Natural killer cell (primary cell): ENCODE measurements at regions not wholly inside any gene's neighbourhood (a gene's known extent, or its start where the extent isn't known, plus 50 kb on each side); places are given as distances from the start of the nearest gene placed in this dataset.

ENCODE experiments used
- ATAC-seq, 3 donors: fragments of 150-1000 bp in 2 of 3; fragments of 200-7000 bp in 1 of 3; cut with Tn5 transposase; 1 replicate in 1 of 3; 2 replicates in 2 of 3; pipeline ENCODE4 v1.10.0; 2021; ENCODE audit warnings: mild to moderate bottlenecking in 2 of 3, moderate library complexity in 2 of 3
- DNase-seq, 2 donors: peaks; one replicate each; pipeline versions ENCODE4 v3.0.0 to v3.0.0-alpha.2; 2013 to 2021; ENCODE audit warnings: mixed read lengths in 1 of 2
- H3K27ac ChIP-seq: one replicate; pipeline ENCODE4 v1.5.1; 2013; ENCODE audit warnings: mild to moderate bottlenecking, low read length
- H3K27me3 ChIP-seq: one replicate; pipeline ENCODE4 v1.6.1; 2013; ENCODE audit warnings: low read length; ENCODE audit not compliant: control insufficient read depth, insufficient read depth
- H3K36me3 ChIP-seq: one replicate; pipeline ENCODE4 v1.6.1; 2013; ENCODE audit warnings: low read length; ENCODE audit not compliant: control insufficient read depth, insufficient read depth
- H3K4me1 ChIP-seq: one replicate; pipeline ENCODE4 v1.6.1; 2013; ENCODE audit warnings: low read length; ENCODE audit not compliant: control insufficient read depth, insufficient read depth
- H3K4me3 ChIP-seq: one replicate; pipeline ENCODE4 v1.5.1; 2013; ENCODE audit warnings: low read length
- H3K9me3 ChIP-seq: one replicate; pipeline ENCODE4 v1.6.1; 2013; ENCODE audit warnings: low read length; ENCODE audit not compliant: control insufficient read depth, insufficient read depth
- H3K27ac Mint-ChIP-seq, 2 donors: one replicate each; pipeline ENCODE4 v1.8.0; 2022; ENCODE audit warnings: mild to moderate bottlenecking in 2 of 2, mixed read lengths in 2 of 2, moderate library complexity in 1 of 2
- H3K27me3 Mint-ChIP-seq, 2 donors: one replicate each; pipeline ENCODE4 v1.8.0; 2022; ENCODE audit warnings: low read depth in 2 of 2, mixed read lengths in 2 of 2
- H3K36me3 Mint-ChIP-seq: one replicate; pipeline ENCODE4 v1.8.0; 2022; ENCODE audit warnings: mixed read lengths
- H3K4me1 Mint-ChIP-seq, 2 donors: one replicate each; pipeline ENCODE4 v1.8.0; 2022; ENCODE audit warnings: mixed read lengths in 2 of 2
- H3K4me3 Mint-ChIP-seq: one replicate; pipeline ENCODE4 v1.8.0; 2022; ENCODE audit warnings: mild to moderate bottlenecking, moderate library complexity, mixed read lengths
- H3K9me3 Mint-ChIP-seq, 2 donors: one replicate each; pipeline ENCODE4 v1.8.0; 2022; ENCODE audit warnings: mixed read lengths in 2 of 2
- WGBS: methylation state at CpG from one replicate; pipeline ENCODE4 v1.1.7; 2013; ENCODE audit warnings: missing lambda C conversion rate; ENCODE audit not compliant: insufficient coverage; 5-methylcytosine and 5-hydroxymethylcytosine counted together
- intact Hi-C: fragments of 100-400 bp; cut with micrococcal nuclease; formaldehyde crosslinking; loops from one replicate; pipeline ENCODE4 v1.14.2; 2022
- TF ChIP-seq, protein P1 (sequence below): fragments of 200-600 bp; IDR thresholded peaks from one replicate; pipeline ENCODE4 v1.8.0; 2022; ENCODE audit warnings: antibody characterized with exemption

DNA sequence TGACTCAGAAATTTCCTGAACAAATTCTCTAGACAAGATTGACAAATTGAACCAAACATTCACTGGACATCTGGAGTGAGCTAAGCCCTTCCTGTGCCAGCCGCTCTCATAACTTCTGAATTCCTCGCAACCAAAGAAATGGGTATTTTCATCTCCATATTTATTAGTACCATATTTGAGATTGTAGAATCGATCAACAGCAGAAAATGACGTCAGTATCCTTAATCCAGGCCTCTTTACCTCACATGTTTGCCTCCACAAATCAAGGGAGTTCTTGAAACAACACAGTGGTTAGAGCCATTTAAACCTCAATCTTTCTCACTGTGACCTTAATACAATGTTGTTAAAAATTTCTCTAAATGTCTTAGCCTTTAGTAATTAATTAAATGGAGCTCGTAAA, 735.6 kb upstream of the SORCS1 start:
- Mint-ChIP-seq H3K36me3 (no peaks in the 10 kb centered on the region), H3K27ac (no peak overlapping the region), H3K4me3 (no peak overlapping the region), H3K9me3 (peaks cover 4 to 6% of the 10 kb centered on the region in 2 donors), H3K27me3 (no peaks in the 10 kb centered on the region), H3K4me1 (no peaks in the 10 kb centered on the region)
- WGBS = 95% methylated on average over 4 of the region's 5 CpGs
- Histone ChIP-seq H3K36me3 (no peaks in the 10 kb centered on the region), H3K4me1 (no peaks in the 10 kb centered on the region), H3K27ac (no peak overlapping the region), H3K4me3 (no peak overlapping the region), H3K9me3 (no peaks in the 10 kb centered on the region), H3K27me3 (no peaks in the 10 kb centered on the region)
- TF ChIP-seq, protein P1, sequence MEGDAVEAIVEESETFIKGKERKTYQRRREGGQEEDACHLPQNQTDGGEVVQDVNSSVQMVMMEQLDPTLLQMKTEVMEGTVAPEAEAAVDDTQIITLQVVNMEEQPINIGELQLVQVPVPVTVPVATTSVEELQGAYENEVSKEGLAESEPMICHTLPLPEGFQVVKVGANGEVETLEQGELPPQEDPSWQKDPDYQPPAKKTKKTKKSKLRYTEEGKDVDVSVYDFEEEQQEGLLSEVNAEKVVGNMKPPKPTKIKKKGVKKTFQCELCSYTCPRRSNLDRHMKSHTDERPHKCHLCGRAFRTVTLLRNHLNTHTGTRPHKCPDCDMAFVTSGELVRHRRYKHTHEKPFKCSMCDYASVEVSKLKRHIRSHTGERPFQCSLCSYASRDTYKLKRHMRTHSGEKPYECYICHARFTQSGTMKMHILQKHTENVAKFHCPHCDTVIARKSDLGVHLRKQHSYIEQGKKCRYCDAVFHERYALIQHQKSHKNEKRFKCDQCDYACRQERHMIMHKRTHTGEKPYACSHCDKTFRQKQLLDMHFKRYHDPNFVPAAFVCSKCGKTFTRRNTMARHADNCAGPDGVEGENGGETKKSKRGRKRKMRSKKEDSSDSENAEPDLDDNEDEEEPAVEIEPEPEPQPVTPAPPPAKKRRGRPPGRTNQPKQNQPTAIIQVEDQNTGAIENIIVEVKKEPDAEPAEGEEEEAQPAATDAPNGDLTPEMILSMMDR = no peak
- DNase-seq (no peak), ATAC-seq (no peak)
- intact Hi-C loops = no loop called here

DNA sequence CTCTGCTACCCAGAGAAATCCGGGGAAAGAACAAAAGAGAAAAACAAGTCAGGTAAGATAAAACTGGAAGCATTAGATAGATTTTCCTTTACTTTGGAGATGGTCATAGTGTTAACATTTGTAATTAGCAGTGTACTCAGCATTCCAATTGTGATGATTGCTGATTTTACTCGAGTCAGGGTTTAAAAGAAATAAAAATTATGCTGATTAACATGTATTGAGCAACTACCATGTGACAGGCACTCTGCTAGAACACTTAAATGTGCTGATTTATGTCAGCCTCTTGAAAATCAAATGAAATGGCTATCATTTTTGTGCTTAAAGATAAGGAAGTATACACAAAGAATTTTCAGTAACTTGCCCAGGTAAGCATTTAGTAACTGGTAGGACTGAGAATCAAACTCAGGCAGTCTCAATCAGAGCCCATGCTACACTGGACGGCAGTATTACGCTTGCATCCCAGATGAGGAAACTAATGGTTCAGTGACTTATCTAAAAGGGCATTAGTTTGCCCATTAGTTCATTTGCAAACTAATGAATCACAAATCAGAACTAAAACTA, 735.1 kb upstream of the SORCS1 start:
- H3K27me3 ChIP-seq = no peaks in the 10 kb centered on the region
- H3K36me3 Mint-ChIP-seq = no peaks in the 10 kb centered on the region
- no peak for DNase-seq
- H3K36me3 ChIP-seq = no peaks in the 10 kb centered on the region
- no peak overlapping the region for H3K27ac ChIP-seq
- no peak for ATAC-seq
- H3K9me3 ChIP-seq = no peaks in the 10 kb centered on the region
- TF ChIP-seq, protein P1 = no peak
- H3K27me3 Mint-ChIP-seq = no peaks in the 10 kb centered on the region
- 68% methylated on average over 4 of the region's 4 CpGs for WGBS
- no peak overlapping the region for H3K27ac Mint-ChIP-seq
- H3K4me3 ChIP-seq = no peak overlapping the region
- H3K4me1 ChIP-seq = no peaks in the 10 kb centered on the region
- peaks cover 4 to 6% of the 10 kb centered on the region in 2 donors for H3K9me3 Mint-ChIP-seq
- H3K4me3 Mint-ChIP-seq = no peak overlapping the region
- H3K4me1 Mint-ChIP-seq = no peaks in the 10 kb centered on the region
- intact Hi-C loops = no loop called here

DNA sequence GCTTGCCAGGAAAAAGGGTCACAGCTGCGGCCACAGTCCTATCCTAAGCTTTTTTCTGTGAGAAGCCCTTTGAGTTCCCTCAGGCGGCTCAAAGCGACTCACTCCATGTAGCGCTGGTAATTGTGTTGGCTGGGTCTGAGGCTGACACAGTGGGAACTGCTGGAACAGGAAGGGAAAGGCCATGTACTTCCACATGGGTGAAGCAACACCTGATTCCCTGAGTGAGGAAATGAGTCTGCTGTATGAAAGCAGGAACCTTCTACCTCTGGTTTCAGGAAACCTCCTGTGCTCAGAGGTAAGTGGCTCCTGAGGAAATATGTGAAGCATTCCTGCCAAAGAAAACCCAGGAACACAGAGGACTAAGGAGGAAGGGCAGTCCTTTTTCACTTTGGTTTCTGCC, 734.6 kb upstream of the SORCS1 start:
- Histone ChIP-seq H3K4me3 (no peak overlapping the region), H3K9me3 (no peaks in the 10 kb centered on the region), H3K27ac (no peak overlapping the region), H3K4me1 (no peaks in the 10 kb centered on the region), H3K36me3 (no peaks in the 10 kb centered on the region), H3K27me3 (no peaks in the 10 kb centered on the region)
- TF ChIP-seq, protein P1 = no peak
- ATAC-seq (no peak), DNase-seq (no peak)
- H3K4me3 Mint-ChIP-seq = no peak overlapping the region
- intact Hi-C loops = no loop called here
- peaks cover 4 to 10% of the 10 kb centered on the region in 2 donors for H3K9me3 Mint-ChIP-seq
- no peaks in the 10 kb centered on the region for H3K27me3 Mint-ChIP-seq
- no peak overlapping the region for H3K27ac Mint-ChIP-seq
- WGBS = 90% methylated on average over 4 of the region's 4 CpGs
- H3K4me1 Mint-ChIP-seq = no peaks in the 10 kb centered on the region
- no peaks in the 10 kb centered on the region for H3K36me3 Mint-ChIP-seq

DNA sequence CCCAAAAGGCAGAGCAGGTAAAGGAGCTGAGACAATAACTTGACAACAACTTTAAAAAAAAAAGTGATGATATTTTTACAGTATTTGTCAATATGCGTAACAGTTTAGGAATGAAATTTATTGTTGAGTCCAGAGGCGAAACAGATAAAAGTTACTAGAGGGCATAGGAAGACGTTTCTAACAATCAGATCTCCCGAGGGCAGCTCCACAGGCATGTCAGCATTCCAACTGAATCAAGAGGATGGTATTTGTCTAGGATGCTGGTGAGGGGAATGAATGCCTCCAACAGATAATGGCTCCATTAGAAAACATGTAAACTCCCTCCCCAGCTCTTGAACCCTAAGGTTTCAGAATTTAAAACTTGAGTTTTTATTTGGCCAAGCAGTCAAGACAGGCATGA, 733.9 kb upstream of the SORCS1 start:
- Histone ChIP-seq H3K27ac (no peak overlapping the region), H3K4me3 (no peak overlapping the region), H3K36me3 (no peaks in the 10 kb centered on the region), H3K4me1 (no peaks in the 10 kb centered on the region), H3K27me3 (no peaks in the 10 kb centered on the region), H3K9me3 (no peaks in the 10 kb centered on the region)
- no peak overlapping the region for H3K4me3 Mint-ChIP-seq
- ATAC-seq (no peak), DNase-seq (no peak)
- no peaks in the 10 kb centered on the region for H3K36me3 Mint-ChIP-seq
- intact Hi-C loops = no loop called here
- peaks cover 4 to 14% of the 10 kb centered on the region in 2 donors for H3K9me3 Mint-ChIP-seq
- WGBS = 91% methylated on average over 4 of the region's 4 CpGs
- H3K27me3 Mint-ChIP-seq = no peaks in the 10 kb centered on the region
- TF ChIP-seq, protein P1 = no peak
- H3K4me1 Mint-ChIP-seq = no peaks in the 10 kb centered on the region
- H3K27ac Mint-ChIP-seq = no peak overlapping the region
